ENCODE measurements at regions not wholly inside any gene's neighbourhood (a gene's known extent, or its start where the extent isn't known, plus 50 kb on each side); places are given as distances from the start of the nearest gene placed in this dataset.

- TF ChIP-seq CTCF (IDR thresholded peaks at IDR 0.05) (no peak), EZH2 (IDR thresholded peaks at IDR 0.05; ENCODE audit: borderline replicate concordance, insufficient read depth, low read depth, low read length, poor library complexity, severe bottlenecking) (no peak)
These were observed 506.9 kb downstream of the BCL11A start for GRCh38 chr2:60046529-60046928.
